ENCODE measurements at regions not wholly inside any gene's neighbourhood (a gene's known extent, or its start where the extent isn't known, plus 50 kb on each side); places are given as distances from the start of the nearest gene placed in this dataset.

GRCh38 chr7:41005374-41005901 lies 697.5 kb downstream of the INHBA start:
- H3K27me3 Mint-ChIP-seq (ENCODE audit: low read depth) = no peaks in the 10 kb centered on the region
- no peak overlapping the region for H3K27ac Mint-ChIP-seq
- no peaks in the 10 kb centered on the region for H3K9me3 Mint-ChIP-seq
- no peaks in the 10 kb centered on the region for H3K4me1 Mint-ChIP-seq (ENCODE audit: low read depth)
- no peak overlapping the region for H3K4me3 Mint-ChIP-seq
- no peaks in the 10 kb centered on the region for H3K36me3 Mint-ChIP-seq (ENCODE audit: low read depth)

- Mint-ChIP-seq H3K4me3 (no peak overlapping the region), H3K27ac (no peak overlapping the region), H3K4me1 (ENCODE audit: low read depth) (no peaks in the 10 kb centered on the region), H3K36me3 (ENCODE audit: low read depth) (no peaks in the 10 kb centered on the region), H3K27me3 (ENCODE audit: low read depth) (no peaks in the 10 kb centered on the region), H3K9me3 (no peaks in the 10 kb centered on the region)
Measured at GRCh38 chr7:41003977-41004376, 698.9 kb downstream of the INHBA start.

GRCh38 chr7:41003611-41003940 lies 699.3 kb downstream of the INHBA start:
- Mint-ChIP-seq H3K36me3 (ENCODE audit: low read depth) (no peaks in the 10 kb centered on the region), H3K4me1 (ENCODE audit: low read depth) (no peaks in the 10 kb centered on the region), H3K27me3 (ENCODE audit: low read depth) (no peaks in the 10 kb centered on the region), H3K27ac (no peak overlapping the region), H3K4me3 (no peak overlapping the region), H3K9me3 (no peaks in the 10 kb centered on the region)

GRCh38 chr7:41002741-41003610 lies 699.9 kb downstream of the INHBA start:
- H3K4me1 Mint-ChIP-seq (ENCODE audit: low read depth) = no peaks in the 10 kb centered on the region
- no peaks in the 10 kb centered on the region for H3K9me3 Mint-ChIP-seq
- no peak overlapping the region for H3K27ac Mint-ChIP-seq
- no peak overlapping the region for H3K4me3 Mint-ChIP-seq
- H3K27me3 Mint-ChIP-seq (ENCODE audit: low read depth) = no peaks in the 10 kb centered on the region
- H3K36me3 Mint-ChIP-seq (ENCODE audit: low read depth) = no peaks in the 10 kb centered on the region

- Mint-ChIP-seq H3K9me3 (no peaks in the 10 kb centered on the region), H3K27ac (no peak overlapping the region), H3K36me3 (ENCODE audit: low read depth) (no peaks in the 10 kb centered on the region), H3K27me3 (ENCODE audit: low read depth) (no peaks in the 10 kb centered on the region), H3K4me1 (ENCODE audit: low read depth) (no peaks in the 10 kb centered on the region), H3K4me3 (no peak overlapping the region)
Measured at GRCh38 chr7:41000042-41000441, 702.8 kb downstream of the INHBA start.

GRCh38 chr7:40996233-40996677 lies 706.6 kb downstream of the INHBA start:
- Mint-ChIP-seq H3K4me3 (no peak overlapping the region), H3K36me3 (ENCODE audit: low read depth) (no peaks in the 10 kb centered on the region), H3K9me3 (no peaks in the 10 kb centered on the region), H3K4me1 (ENCODE audit: low read depth) (no peaks in the 10 kb centered on the region), H3K27me3 (ENCODE audit: low read depth) (no peaks in the 10 kb centered on the region), H3K27ac (no peak overlapping the region)

GRCh38 chr7:40990841-40991240 lies 712.0 kb downstream of the INHBA start:
- no peak overlapping the region for H3K4me3 Mint-ChIP-seq
- H3K9me3 Mint-ChIP-seq = no peaks in the 10 kb centered on the region
- H3K27ac Mint-ChIP-seq = no peak overlapping the region
- H3K36me3 Mint-ChIP-seq (ENCODE audit: low read depth) = no peaks in the 10 kb centered on the region
- no peaks in the 10 kb centered on the region for H3K4me1 Mint-ChIP-seq (ENCODE audit: low read depth)
- H3K27me3 Mint-ChIP-seq (ENCODE audit: low read depth) = no peaks in the 10 kb centered on the region

GRCh38 chr7:40987571-40987970 lies 715.3 kb downstream of the INHBA start:
- Mint-ChIP-seq H3K9me3 (no peaks in the 10 kb centered on the region), H3K27me3 (ENCODE audit: low read depth) (no peaks in the 10 kb centered on the region), H3K36me3 (ENCODE audit: low read depth) (no peaks in the 10 kb centered on the region), H3K27ac (no peak overlapping the region), H3K4me3 (no peak overlapping the region), H3K4me1 (ENCODE audit: low read depth) (no peaks in the 10 kb centered on the region)

- Mint-ChIP-seq H3K36me3 (ENCODE audit: low read depth) (no peaks in the 10 kb centered on the region), H3K4me1 (ENCODE audit: low read depth) (no peaks in the 10 kb centered on the region), H3K9me3 (no peaks in the 10 kb centered on the region), H3K27me3 (ENCODE audit: low read depth) (no peaks in the 10 kb centered on the region), H3K27ac (no peak overlapping the region), H3K4me3 (no peak overlapping the region)
Measured at GRCh38 chr7:40986351-40986873, 716.5 kb downstream of the INHBA start.

- no peaks in the 10 kb centered on the region for H3K4me1 Mint-ChIP-seq (ENCODE audit: low read depth)
- H3K4me3 Mint-ChIP-seq = no peak overlapping the region
- H3K27me3 Mint-ChIP-seq (ENCODE audit: low read depth) = no peaks in the 10 kb centered on the region
- no peak overlapping the region for H3K27ac Mint-ChIP-seq
- no peaks in the 10 kb centered on the region for H3K9me3 Mint-ChIP-seq
- H3K36me3 Mint-ChIP-seq (ENCODE audit: low read depth) = no peaks in the 10 kb centered on the region
Measured at GRCh38 chr7:40983111-40983510, 719.8 kb downstream of the INHBA start.

- H3K27ac Mint-ChIP-seq = no peak overlapping the region
- H3K9me3 Mint-ChIP-seq = no peaks in the 10 kb centered on the region
- no peaks in the 10 kb centered on the region for H3K27me3 Mint-ChIP-seq (ENCODE audit: low read depth)
- no peaks in the 10 kb centered on the region for H3K4me1 Mint-ChIP-seq (ENCODE audit: low read depth)
- no peaks in the 10 kb centered on the region for H3K36me3 Mint-ChIP-seq (ENCODE audit: low read depth)
- no peak overlapping the region for H3K4me3 Mint-ChIP-seq
Measured at GRCh38 chr7:40979296-40979695, 723.6 kb downstream of the INHBA start.

- Mint-ChIP-seq H3K27ac (no peak overlapping the region), H3K36me3 (ENCODE audit: low read depth) (no peaks in the 10 kb centered on the region), H3K9me3 (no peaks in the 10 kb centered on the region), H3K27me3 (ENCODE audit: low read depth) (no peaks in the 10 kb centered on the region), H3K4me3 (no peak overlapping the region), H3K4me1 (ENCODE audit: low read depth) (no peaks in the 10 kb centered on the region)
Measured at GRCh38 chr7:40978047-40978446, 724.8 kb downstream of the INHBA start.

- H3K4me3 Mint-ChIP-seq = no peak overlapping the region
- H3K4me1 Mint-ChIP-seq (ENCODE audit: low read depth) = no peaks in the 10 kb centered on the region
- no peaks in the 10 kb centered on the region for H3K36me3 Mint-ChIP-seq (ENCODE audit: low read depth)
- H3K9me3 Mint-ChIP-seq = no peaks in the 10 kb centered on the region
- H3K27ac Mint-ChIP-seq = no peak overlapping the region
- no peaks in the 10 kb centered on the region for H3K27me3 Mint-ChIP-seq (ENCODE audit: low read depth)
Measured at GRCh38 chr7:40977533-40977932, 725.4 kb downstream of the INHBA start.

- H3K4me3 Mint-ChIP-seq = no peak overlapping the region
- H3K4me1 Mint-ChIP-seq (ENCODE audit: low read depth) = no peaks in the 10 kb centered on the region
- no peaks in the 10 kb centered on the region for H3K27me3 Mint-ChIP-seq (ENCODE audit: low read depth)
- peaks cover 4% of the 10 kb centered on the region for H3K9me3 Mint-ChIP-seq
- no peak overlapping the region for H3K27ac Mint-ChIP-seq
- H3K36me3 Mint-ChIP-seq (ENCODE audit: low read depth) = no peaks in the 10 kb centered on the region
Measured at GRCh38 chr7:40972426-40972825, 730.5 kb downstream of the INHBA start.

GRCh38 chr7:40969641-40970040 lies 733.2 kb downstream of the INHBA start:
- H3K4me1 Mint-ChIP-seq (ENCODE audit: low read depth) = no peaks in the 10 kb centered on the region
- H3K27ac Mint-ChIP-seq = no peak overlapping the region
- no peak overlapping the region for H3K4me3 Mint-ChIP-seq
- H3K9me3 Mint-ChIP-seq = peaks cover 4% of the 10 kb centered on the region
- H3K27me3 Mint-ChIP-seq (ENCODE audit: low read depth) = no peaks in the 10 kb centered on the region
- no peaks in the 10 kb centered on the region for H3K36me3 Mint-ChIP-seq (ENCODE audit: low read depth)
